DOHH2 (cell line): ENCODE measurements at regions not wholly inside any gene's neighbourhood (a gene's known extent, or its start where the extent isn't known, plus 50 kb on each side); places are given as distances from the start of the nearest gene placed in this dataset.

Experiments used
- H3F3A ChIP-seq: fragments of 200-600 bp; sonication (generic), shearing (Covaris generic); 2 replicates; pipeline ENCODE4 v1.6.0; 2016; ENCODE audit warnings: antibody characterized with exemption, mild to moderate bottlenecking; ENCODE audit not compliant: control insufficient read depth, insufficient read depth
- H3K27ac ChIP-seq: fragments of 200-600 bp; sonication (generic); 2 replicates; pipeline ENCODE4 v1.5.1; 2014; ENCODE audit warnings: low read depth, mild to moderate bottlenecking, low read length, moderate library complexity
- H3K27me3 ChIP-seq: fragments of 200-600 bp; sonication (generic); 2 replicates; pipeline ENCODE4 v1.6.1; 2014; ENCODE audit warnings: mild to moderate bottlenecking, low read length, mixed read lengths; ENCODE audit not compliant: control insufficient read depth
- H3K36me3 ChIP-seq: fragments of 200-600 bp; sonication (generic); 2 replicates; pipeline ENCODE4 v1.6.1; 2014; ENCODE audit warnings: mild to moderate bottlenecking, low read length, moderate library complexity, mixed read lengths; ENCODE audit not compliant: control insufficient read depth
- H3K4me1 ChIP-seq: fragments of 200-600 bp; sonication (generic); 2 replicates; pipeline ENCODE4 v1.6.1; 2014; ENCODE audit warnings: mild to moderate bottlenecking, low read length, mixed read lengths; ENCODE audit not compliant: control insufficient read depth
- H3K4me2 ChIP-seq: fragments of 200-600 bp; sonication (generic); 2 replicates; pipeline ENCODE4 v1.6.0; 2014; ENCODE audit warnings: mild to moderate bottlenecking, low read length, moderate library complexity
- H3K4me3 ChIP-seq: fragments of 200-600 bp; sonication (generic); 2 replicates; pipeline ENCODE4 v1.5.1; 2014; ENCODE audit warnings: mild to moderate bottlenecking, low read length, mixed read lengths
- H3K79me2 ChIP-seq: fragments of 200-600 bp; sonication (generic); 2 replicates; pipeline ENCODE4 v1.6.1; 2014; ENCODE audit warnings: mild to moderate bottlenecking, low read length, mixed read lengths; ENCODE audit not compliant: control insufficient read depth
- H3K9me2 ChIP-seq: fragments of 200-600 bp; sonication (generic); replicated peaks from 2 replicates; pipeline ENCODE4 v1.6.1; 2014; ENCODE audit warnings: mild to moderate bottlenecking, low read length, mixed read lengths; ENCODE audit not compliant: control insufficient read depth
- H3K9me3 ChIP-seq: fragments of 200-600 bp; sonication (generic); 2 replicates; pipeline ENCODE4 v1.6.1; 2014; ENCODE audit warnings: antibody characterized with exemption, low read length, mixed read lengths; ENCODE audit not compliant: control insufficient read depth, insufficient read depth
- H4K20me1 ChIP-seq: fragments of 200-600 bp; sonication (generic); 2 replicates; pipeline ENCODE4 v1.6.0; 2014; ENCODE audit warnings: low read depth, mild to moderate bottlenecking, antibody characterized with exemption, low read length, moderate library complexity; ENCODE audit not compliant: control insufficient read depth, insufficient read depth
- CTCF ChIP-seq: fragments of 200-600 bp; sonication (generic); IDR thresholded peaks from one replicate; pipeline ENCODE4 v1.5.1; 2014; ENCODE audit warnings: antibody characterized with exemption, mild to moderate bottlenecking, low read depth, low read length; ENCODE audit not compliant: poor library complexity, severe bottlenecking
- EZH2phosphoT487 ChIP-seq: fragments of 200-600 bp; sonication (generic); IDR thresholded peaks from 2 replicates; pipeline ENCODE4 v1.6.1; 2017; ENCODE audit warnings: borderline replicate concordance, mild to moderate bottlenecking, antibody characterized with exemption, low read length, moderate library complexity, mixed read lengths

- Histone ChIP-seq H3K27ac (no peak overlapping the region), H3K9me2 (no peaks in the 10 kb centered on the region), H4K20me1 (no peaks in the 10 kb centered on the region), H3K4me2 (no peak overlapping the region), H3K36me3 (no peaks in the 10 kb centered on the region), H3K27me3 (no peaks in the 10 kb centered on the region), H3K4me1 (no peaks in the 10 kb centered on the region), H3K79me2 (no peaks in the 10 kb centered on the region), H3K9me3 (no peaks in the 10 kb centered on the region), H3F3A (no peaks in the 10 kb centered on the region), H3K4me3 (no peak overlapping the region)
- TF ChIP-seq CTCF, result no peak
- TF ChIP-seq EZH2phosphoT487, result no peak
These were observed 157.8 kb downstream of the HS3ST3B1 start for GRCh38 chr17:14458724-14459123.

GRCh38 chr17:14454746-14455145, 153.9 kb downstream of the HS3ST3B1 start:
- H3K27me3 ChIP-seq, result no peaks in the 10 kb centered on the region
- H3K27ac ChIP-seq, result no peak overlapping the region
- H3K36me3 ChIP-seq, result no peaks in the 10 kb centered on the region
- H3K9me2 ChIP-seq, result no peaks in the 10 kb centered on the region
- no peaks in the 10 kb centered on the region for H3K79me2 ChIP-seq
- H3K4me1 ChIP-seq, result no peaks in the 10 kb centered on the region
- TF ChIP-seq CTCF, result no peak
- TF ChIP-seq EZH2phosphoT487, result no peak
- H4K20me1 ChIP-seq, result no peaks in the 10 kb centered on the region
- H3F3A ChIP-seq, result no peaks in the 10 kb centered on the region
- H3K4me3 ChIP-seq, result no peak overlapping the region
- no peaks in the 10 kb centered on the region for H3K9me3 ChIP-seq
- no peak overlapping the region for H3K4me2 ChIP-seq

- Histone ChIP-seq H3K36me3 (no peaks in the 10 kb centered on the region), H4K20me1 (no peaks in the 10 kb centered on the region), H3K27ac (no peak overlapping the region), H3K9me2 (no peaks in the 10 kb centered on the region), H3K79me2 (no peaks in the 10 kb centered on the region), H3K27me3 (no peaks in the 10 kb centered on the region), H3K4me3 (no peak overlapping the region), H3K4me2 (no peak overlapping the region), H3K9me3 (no peaks in the 10 kb centered on the region), H3F3A (no peaks in the 10 kb centered on the region), H3K4me1 (no peaks in the 10 kb centered on the region)
- no peak for TF ChIP-seq EZH2phosphoT487
- no peak for TF ChIP-seq CTCF
These were observed 152.0 kb downstream of the HS3ST3B1 start for GRCh38 chr17:14452856-14453255.

- no peaks in the 10 kb centered on the region for H3F3A ChIP-seq
- H3K4me1 ChIP-seq, result no peaks in the 10 kb centered on the region
- no peaks in the 10 kb centered on the region for H3K9me3 ChIP-seq
- no peak overlapping the region for H3K4me3 ChIP-seq
- no peak overlapping the region for H3K27ac ChIP-seq
- H3K27me3 ChIP-seq, result no peaks in the 10 kb centered on the region
- no peaks in the 10 kb centered on the region for H4K20me1 ChIP-seq
- H3K36me3 ChIP-seq, result no peaks in the 10 kb centered on the region
- TF ChIP-seq EZH2phosphoT487 (no peak), CTCF (no peak)
- H3K4me2 ChIP-seq, result no peak overlapping the region
- H3K79me2 ChIP-seq, result no peaks in the 10 kb centered on the region
- H3K9me2 ChIP-seq, result no peaks in the 10 kb centered on the region
These were observed 150.9 kb downstream of the HS3ST3B1 start for GRCh38 chr17:14451729-14452191.
